SH-SY5Y (cell line): ENCODE measurements at regions not wholly inside any gene's neighbourhood (a gene's known extent, or its start where the extent isn't known, plus 50 kb on each side); places are given as distances from the start of the nearest gene placed in this dataset.

Experiments used
- GATA2 ChIP-seq: IDR thresholded peaks from 2 replicates; pipeline ENCODE4 v1.6.1; 2011; ENCODE audit warnings: mild to moderate bottlenecking, low read depth, low read length
- GATA3 ChIP-seq: IDR thresholded peaks from 2 replicates; pipeline ENCODE4 v1.6.1; 2011; ENCODE audit warnings: low read depth, mild to moderate bottlenecking, low read length, moderate library complexity

GRCh38 chr15:36090286-36090946, 489.0 kb upstream of the CDIN1 start:
- TF ChIP-seq GATA2 (no peak), GATA3 (no peak)
